DOHH2 (cell line): ENCODE measurements at regions not wholly inside any gene's neighbourhood (a gene's known extent, or its start where the extent isn't known, plus 50 kb on each side); places are given as distances from the start of the nearest gene placed in this dataset.

ENCODE experiments used
- H3F3A ChIP-seq: fragments of 200-600 bp; sonication (generic), shearing (Covaris generic); 2 replicates; pipeline ENCODE4 v1.6.0; 2016; ENCODE audit warnings: antibody characterized with exemption, mild to moderate bottlenecking; ENCODE audit not compliant: control insufficient read depth, insufficient read depth
- H3K27ac ChIP-seq: fragments of 200-600 bp; sonication (generic); 2 replicates; pipeline ENCODE4 v1.5.1; 2014; ENCODE audit warnings: low read depth, mild to moderate bottlenecking, low read length, moderate library complexity
- H3K27me3 ChIP-seq: fragments of 200-600 bp; sonication (generic); 2 replicates; pipeline ENCODE4 v1.6.1; 2014; ENCODE audit warnings: mild to moderate bottlenecking, low read length, mixed read lengths; ENCODE audit not compliant: control insufficient read depth
- H3K36me3 ChIP-seq: fragments of 200-600 bp; sonication (generic); 2 replicates; pipeline ENCODE4 v1.6.1; 2014; ENCODE audit warnings: mild to moderate bottlenecking, low read length, moderate library complexity, mixed read lengths; ENCODE audit not compliant: control insufficient read depth
- H3K4me1 ChIP-seq: fragments of 200-600 bp; sonication (generic); 2 replicates; pipeline ENCODE4 v1.6.1; 2014; ENCODE audit warnings: mild to moderate bottlenecking, low read length, mixed read lengths; ENCODE audit not compliant: control insufficient read depth
- H3K4me2 ChIP-seq: fragments of 200-600 bp; sonication (generic); 2 replicates; pipeline ENCODE4 v1.6.0; 2014; ENCODE audit warnings: mild to moderate bottlenecking, low read length, moderate library complexity
- H3K4me3 ChIP-seq: fragments of 200-600 bp; sonication (generic); 2 replicates; pipeline ENCODE4 v1.5.1; 2014; ENCODE audit warnings: mild to moderate bottlenecking, low read length, mixed read lengths
- H3K79me2 ChIP-seq: fragments of 200-600 bp; sonication (generic); 2 replicates; pipeline ENCODE4 v1.6.1; 2014; ENCODE audit warnings: mild to moderate bottlenecking, low read length, mixed read lengths; ENCODE audit not compliant: control insufficient read depth
- H3K9me2 ChIP-seq: fragments of 200-600 bp; sonication (generic); replicated peaks from 2 replicates; pipeline ENCODE4 v1.6.1; 2014; ENCODE audit warnings: mild to moderate bottlenecking, low read length, mixed read lengths; ENCODE audit not compliant: control insufficient read depth
- H3K9me3 ChIP-seq: fragments of 200-600 bp; sonication (generic); 2 replicates; pipeline ENCODE4 v1.6.1; 2014; ENCODE audit warnings: antibody characterized with exemption, low read length, mixed read lengths; ENCODE audit not compliant: control insufficient read depth, insufficient read depth
- H4K20me1 ChIP-seq: fragments of 200-600 bp; sonication (generic); 2 replicates; pipeline ENCODE4 v1.6.0; 2014; ENCODE audit warnings: low read depth, mild to moderate bottlenecking, antibody characterized with exemption, low read length, moderate library complexity; ENCODE audit not compliant: control insufficient read depth, insufficient read depth
- EZH2phosphoT487 ChIP-seq: fragments of 200-600 bp; sonication (generic); IDR thresholded peaks from 2 replicates; pipeline ENCODE4 v1.6.1; 2017; ENCODE audit warnings: borderline replicate concordance, mild to moderate bottlenecking, antibody characterized with exemption, low read length, moderate library complexity, mixed read lengths
- TF ChIP-seq, protein P1 (sequence below): fragments of 200-600 bp; sonication (generic); IDR thresholded peaks from one replicate; pipeline ENCODE4 v1.5.1; 2014; ENCODE audit warnings: antibody characterized with exemption, mild to moderate bottlenecking, low read depth, low read length; ENCODE audit not compliant: poor library complexity, severe bottlenecking

DNA sequence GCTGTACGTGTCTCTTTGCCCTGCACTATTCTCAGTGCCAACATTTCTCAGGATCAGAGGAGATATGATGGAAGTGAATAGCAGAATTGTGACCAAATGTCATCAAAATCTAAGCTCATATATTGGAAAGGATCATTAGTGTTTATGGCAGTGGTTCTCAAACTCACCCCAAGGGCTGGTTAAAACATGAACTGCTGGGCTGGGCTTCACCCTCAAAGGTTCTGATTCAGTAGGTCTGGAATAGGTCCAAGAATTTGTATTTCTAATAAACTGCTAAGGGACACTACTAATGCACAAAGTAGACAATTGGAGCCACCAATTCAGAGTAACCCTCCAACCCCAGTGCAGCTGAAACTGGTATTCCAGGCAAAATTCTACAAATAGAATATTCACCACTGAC lies 317.9 kb upstream of the UBE2E3 start:
- no peaks in the 10 kb centered on the region for H3K36me3 ChIP-seq
- H3K9me3 ChIP-seq = no peaks in the 10 kb centered on the region
- H3K4me2 ChIP-seq = no peak overlapping the region
- no peaks in the 10 kb centered on the region for H3K4me1 ChIP-seq
- H4K20me1 ChIP-seq = no peaks in the 10 kb centered on the region
- no peaks in the 10 kb centered on the region for H3F3A ChIP-seq
- H3K79me2 ChIP-seq = no peaks in the 10 kb centered on the region
- H3K27ac ChIP-seq = no peak overlapping the region
- H3K27me3 ChIP-seq = no peaks in the 10 kb centered on the region; the same call in 1 of the 2 replicates
- H3K9me2 ChIP-seq = no peaks in the 10 kb centered on the region
- TF ChIP-seq, protein P1, sequence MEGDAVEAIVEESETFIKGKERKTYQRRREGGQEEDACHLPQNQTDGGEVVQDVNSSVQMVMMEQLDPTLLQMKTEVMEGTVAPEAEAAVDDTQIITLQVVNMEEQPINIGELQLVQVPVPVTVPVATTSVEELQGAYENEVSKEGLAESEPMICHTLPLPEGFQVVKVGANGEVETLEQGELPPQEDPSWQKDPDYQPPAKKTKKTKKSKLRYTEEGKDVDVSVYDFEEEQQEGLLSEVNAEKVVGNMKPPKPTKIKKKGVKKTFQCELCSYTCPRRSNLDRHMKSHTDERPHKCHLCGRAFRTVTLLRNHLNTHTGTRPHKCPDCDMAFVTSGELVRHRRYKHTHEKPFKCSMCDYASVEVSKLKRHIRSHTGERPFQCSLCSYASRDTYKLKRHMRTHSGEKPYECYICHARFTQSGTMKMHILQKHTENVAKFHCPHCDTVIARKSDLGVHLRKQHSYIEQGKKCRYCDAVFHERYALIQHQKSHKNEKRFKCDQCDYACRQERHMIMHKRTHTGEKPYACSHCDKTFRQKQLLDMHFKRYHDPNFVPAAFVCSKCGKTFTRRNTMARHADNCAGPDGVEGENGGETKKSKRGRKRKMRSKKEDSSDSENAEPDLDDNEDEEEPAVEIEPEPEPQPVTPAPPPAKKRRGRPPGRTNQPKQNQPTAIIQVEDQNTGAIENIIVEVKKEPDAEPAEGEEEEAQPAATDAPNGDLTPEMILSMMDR = no peak
- TF ChIP-seq EZH2phosphoT487 = no peak
- H3K4me3 ChIP-seq = no peak overlapping the region

- Histone ChIP-seq H3F3A (no peaks in the 10 kb centered on the region), H3K9me3 (no peaks in the 10 kb centered on the region), H3K9me2 (no peaks in the 10 kb centered on the region), H3K27ac (no peak overlapping the region), H3K4me3 (no peak overlapping the region), H3K4me2 (no peak overlapping the region), H3K4me1 (no peaks in the 10 kb centered on the region), H3K27me3 (no peaks in the 10 kb centered on the region; the same call in 1 of the 2 replicates), H4K20me1 (no peaks in the 10 kb centered on the region), H3K36me3 (no peaks in the 10 kb centered on the region), H3K79me2 (no peaks in the 10 kb centered on the region)
- TF ChIP-seq, protein P1 = no peak
- no peak for TF ChIP-seq EZH2phosphoT487
These were observed 318.7 kb upstream of the UBE2E3 start for GRCh38 chr2:180661686-180662030.

GRCh38 chr2:180660881-180661685 lies 319.3 kb upstream of the UBE2E3 start:
- Histone ChIP-seq H3K4me3 (no peak overlapping the region), H3K4me2 (no peak overlapping the region), H3K36me3 (no peaks in the 10 kb centered on the region), H3K4me1 (no peaks in the 10 kb centered on the region), H3F3A (no peaks in the 10 kb centered on the region), H4K20me1 (no peaks in the 10 kb centered on the region), H3K27me3 (no peaks in the 10 kb centered on the region; the same call in 1 of the 2 replicates), H3K27ac (no peak overlapping the region), H3K79me2 (no peaks in the 10 kb centered on the region), H3K9me3 (no peaks in the 10 kb centered on the region), H3K9me2 (no peaks in the 10 kb centered on the region)
- TF ChIP-seq, protein P1 = no peak
- TF ChIP-seq EZH2phosphoT487 = no peak
